ENCODE measurements at regions not wholly inside any gene's neighbourhood (a gene's known extent, or its start where the extent isn't known, plus 50 kb on each side); places are given as distances from the start of the nearest gene placed in this dataset.

DNA sequence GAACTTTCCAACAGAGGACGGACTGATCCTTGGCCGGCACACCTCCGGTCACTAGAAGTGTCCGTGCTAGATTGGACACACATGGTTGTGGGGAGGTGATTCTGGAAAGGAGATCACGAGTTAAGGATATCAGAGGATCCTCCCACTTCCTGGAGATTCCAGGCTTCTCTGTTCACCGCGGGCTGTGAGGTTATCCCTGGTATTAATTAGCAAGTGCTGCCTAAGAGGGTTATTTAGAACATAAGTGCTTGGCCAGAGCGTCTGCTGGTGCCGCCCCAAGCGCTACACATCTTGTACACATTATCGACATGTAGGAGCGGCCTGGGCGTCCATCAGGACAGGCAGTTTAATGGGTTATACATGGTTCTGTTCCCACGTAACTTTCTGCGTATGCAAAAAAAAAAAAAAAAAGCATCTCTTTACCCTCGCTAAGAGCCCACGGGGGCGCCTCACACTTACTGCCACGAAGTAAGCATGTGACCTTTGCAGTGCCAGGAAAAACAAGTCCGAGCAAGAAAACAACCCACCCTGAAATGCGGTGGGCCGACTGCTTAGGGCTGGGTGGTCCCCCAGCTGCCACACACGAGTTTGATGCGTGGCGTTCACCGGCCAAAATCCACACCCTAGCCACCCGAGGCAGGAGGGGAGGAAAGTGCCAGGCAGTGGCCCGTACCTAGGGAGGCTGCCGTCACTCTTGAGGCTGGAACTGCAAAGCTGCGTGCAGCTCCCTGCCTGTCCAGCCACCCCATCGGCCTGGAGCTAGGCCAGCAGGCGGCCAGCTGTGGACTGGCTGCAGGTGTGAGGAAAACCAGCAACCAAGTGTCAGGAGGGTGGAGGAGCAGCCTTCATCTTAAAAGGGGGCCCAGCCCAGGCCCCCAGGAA is 78.0 kb downstream of the CPN2 start:
- no peak for TF ChIP-seq POLR2AphosphoS5 (IDR thresholded peaks at IDR 0.05)
- TF ChIP-seq, protein P1, sequence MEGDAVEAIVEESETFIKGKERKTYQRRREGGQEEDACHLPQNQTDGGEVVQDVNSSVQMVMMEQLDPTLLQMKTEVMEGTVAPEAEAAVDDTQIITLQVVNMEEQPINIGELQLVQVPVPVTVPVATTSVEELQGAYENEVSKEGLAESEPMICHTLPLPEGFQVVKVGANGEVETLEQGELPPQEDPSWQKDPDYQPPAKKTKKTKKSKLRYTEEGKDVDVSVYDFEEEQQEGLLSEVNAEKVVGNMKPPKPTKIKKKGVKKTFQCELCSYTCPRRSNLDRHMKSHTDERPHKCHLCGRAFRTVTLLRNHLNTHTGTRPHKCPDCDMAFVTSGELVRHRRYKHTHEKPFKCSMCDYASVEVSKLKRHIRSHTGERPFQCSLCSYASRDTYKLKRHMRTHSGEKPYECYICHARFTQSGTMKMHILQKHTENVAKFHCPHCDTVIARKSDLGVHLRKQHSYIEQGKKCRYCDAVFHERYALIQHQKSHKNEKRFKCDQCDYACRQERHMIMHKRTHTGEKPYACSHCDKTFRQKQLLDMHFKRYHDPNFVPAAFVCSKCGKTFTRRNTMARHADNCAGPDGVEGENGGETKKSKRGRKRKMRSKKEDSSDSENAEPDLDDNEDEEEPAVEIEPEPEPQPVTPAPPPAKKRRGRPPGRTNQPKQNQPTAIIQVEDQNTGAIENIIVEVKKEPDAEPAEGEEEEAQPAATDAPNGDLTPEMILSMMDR (IDR thresholded peaks at IDR 0.05) = no peak
